ENCODE measurements at regions not wholly inside any gene's neighbourhood (a gene's known extent, or its start where the extent isn't known, plus 50 kb on each side); places are given as distances from the start of the nearest gene placed in this dataset.

DNA sequence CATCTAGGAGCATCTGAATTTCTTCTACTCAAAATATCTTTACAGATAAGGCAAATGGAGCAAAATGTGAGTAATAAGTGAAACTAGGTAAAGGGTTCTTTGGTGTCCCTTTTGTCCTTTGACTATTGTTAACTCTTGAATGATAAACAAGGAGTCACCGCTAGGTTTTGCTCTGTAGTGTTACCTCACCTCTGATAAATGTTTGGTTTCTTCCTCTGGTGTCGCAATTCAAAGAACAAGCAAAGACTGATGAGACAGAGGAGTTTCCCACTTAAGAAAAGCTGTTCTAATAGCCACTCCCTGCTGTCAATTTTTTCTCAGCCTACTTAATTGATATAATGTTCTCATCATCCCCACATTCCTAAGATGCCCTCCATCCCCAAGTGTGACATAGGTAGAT, 925.9 kb downstream of the IGSF11 start:
- ChIA-PET POLR2A (no interaction called here), CTCF (no interaction called here)
- Histone ChIP-seq H3K27ac (ENCODE audit: low read depth in 2 of 2, low read length in 1 of 2) (no peak overlapping the region), H3K4me2 (no peak overlapping the region), H2AFZ (ENCODE audit: low read depth) (no peak overlapping the region), H3F3A (replicated peaks; ENCODE audit: insufficient read depth) (no peaks in the 10 kb centered on the region), H3K36me3 (replicated peaks in 1 of 2; ENCODE audit: control insufficient read depth in 1 of 2, insufficient read depth in 2 of 2, low read length in 1 of 2) (no peaks in the 10 kb centered on the region), H3K79me2 (ENCODE audit: insufficient read depth) (no peaks in the 10 kb centered on the region), H3K9ac (no peak overlapping the region), H3K9me2 (no peaks in the 10 kb centered on the region), H3K4me1 (ENCODE audit: control insufficient read depth in 1 of 2, insufficient read depth in 2 of 2, low read depth in 1 of 2, low read length in 1 of 2) (no peaks in the 10 kb centered on the region), H3K27me3 (ENCODE audit: insufficient read depth) (no peaks in the 10 kb centered on the region), H3K9me3 (no peaks in the 10 kb centered on the region), H4K20me1 (ENCODE audit: insufficient read depth) (no peaks in the 10 kb centered on the region), H3K4me3 (ENCODE audit: low read depth in 2 of 2, low read length in 1 of 2) (no peak overlapping the region)
- WGBS (ENCODE audit: low lambda C conversion rate): 62% methylated on average over 2 of the region's 2 CpGs
- DNase-seq: no peak
- TF ChIP-seq, protein P1, sequence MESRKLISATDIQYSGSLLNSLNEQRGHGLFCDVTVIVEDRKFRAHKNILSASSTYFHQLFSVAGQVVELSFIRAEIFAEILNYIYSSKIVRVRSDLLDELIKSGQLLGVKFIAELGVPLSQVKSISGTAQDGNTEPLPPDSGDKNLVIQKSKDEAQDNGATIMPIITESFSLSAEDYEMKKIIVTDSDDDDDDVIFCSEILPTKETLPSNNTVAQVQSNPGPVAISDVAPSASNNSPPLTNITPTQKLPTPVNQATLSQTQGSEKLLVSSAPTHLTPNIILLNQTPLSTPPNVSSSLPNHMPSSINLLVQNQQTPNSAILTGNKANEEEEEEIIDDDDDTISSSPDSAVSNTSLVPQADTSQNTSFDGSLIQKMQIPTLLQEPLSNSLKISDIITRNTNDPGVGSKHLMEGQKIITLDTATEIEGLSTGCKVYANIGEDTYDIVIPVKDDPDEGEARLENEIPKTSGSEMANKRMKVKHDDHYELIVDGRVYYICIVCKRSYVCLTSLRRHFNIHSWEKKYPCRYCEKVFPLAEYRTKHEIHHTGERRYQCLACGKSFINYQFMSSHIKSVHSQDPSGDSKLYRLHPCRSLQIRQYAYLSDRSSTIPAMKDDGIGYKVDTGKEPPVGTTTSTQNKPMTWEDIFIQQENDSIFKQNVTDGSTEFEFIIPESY (IDR thresholded peaks at IDR 0.05; ENCODE audit: borderline replicate concordance, low read depth): no peak
- TF ChIP-seq CHD2 (IDR thresholded peaks at IDR 0.05; ENCODE audit: low read length, partially characterized antibody): no peak
- no peak for TF ChIP-seq MEF2A (IDR thresholded peaks at IDR 0.05; ENCODE audit: borderline replicate concordance, low read depth)
- no peak for TF ChIP-seq NRF1 (IDR thresholded peaks at IDR 0.05; ENCODE audit: low read depth, low read length)
- TF ChIP-seq GATA2 (CRISPR knock-in tag; IDR thresholded peaks at IDR 0.05): no peak
- TF ChIP-seq IRF3 (IDR thresholded peaks at IDR 0.05; ENCODE audit: low read depth, low read length): no peak
- TF ChIP-seq FOXM1 (IDR thresholded peaks at IDR 0.05; ENCODE audit: low read depth): no peak
- no peak for TF ChIP-seq FOXJ3 (CRISPR knock-in tag; IDR thresholded peaks at IDR 0.05)
- no peak for TF ChIP-seq RAD21 (IDR thresholded peaks at IDR 0.05; ENCODE audit: low read length)
- no peak for TF ChIP-seq RFX5 (IDR thresholded peaks at IDR 0.05; ENCODE audit: low read length)
- no peak for TF ChIP-seq NFIC (IDR thresholded peaks at IDR 0.05; ENCODE audit: borderline replicate concordance)
- TF ChIP-seq EZH2phosphoT487 (IDR thresholded peaks at IDR 0.05; ENCODE audit: borderline replicate concordance, low read depth): no peak
- TF ChIP-seq, protein P2, sequence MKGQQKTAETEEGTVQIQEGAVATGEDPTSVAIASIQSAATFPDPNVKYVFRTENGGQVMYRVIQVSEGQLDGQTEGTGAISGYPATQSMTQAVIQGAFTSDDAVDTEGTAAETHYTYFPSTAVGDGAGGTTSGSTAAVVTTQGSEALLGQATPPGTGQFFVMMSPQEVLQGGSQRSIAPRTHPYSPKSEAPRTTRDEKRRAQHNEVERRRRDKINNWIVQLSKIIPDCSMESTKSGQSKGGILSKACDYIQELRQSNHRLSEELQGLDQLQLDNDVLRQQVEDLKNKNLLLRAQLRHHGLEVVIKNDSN (IDR thresholded peaks at IDR 0.05; ENCODE audit: borderline replicate concordance, low read depth): no peak
- no peak for TF ChIP-seq RXRA (IDR thresholded peaks at IDR 0.05; ENCODE audit: borderline replicate concordance, low read depth)

- no peaks in the 10 kb centered on the region for H3K27me3 ChIP-seq (ENCODE audit: insufficient read depth)
- ChIA-PET CTCF (no interaction called here), POLR2A (no interaction called here)
- 43% methylated on average over 6 of the region's 6 CpGs for WGBS (ENCODE audit: low lambda C conversion rate)
- no peaks in the 10 kb centered on the region for H3K9me2 ChIP-seq
- H3K27ac ChIP-seq (ENCODE audit: low read depth in 2 of 2, low read length in 1 of 2): no peak overlapping the region
- H3K36me3 ChIP-seq (replicated peaks in 1 of 2; ENCODE audit: control insufficient read depth in 1 of 2, insufficient read depth in 2 of 2, low read length in 1 of 2): no peaks in the 10 kb centered on the region
- no peaks in the 10 kb centered on the region for H3K9me3 ChIP-seq
- H3K4me2 ChIP-seq: no peak overlapping the region
- no peak overlapping the region for H2AFZ ChIP-seq (ENCODE audit: low read depth)
- no peak for DNase-seq
- H3K4me1 ChIP-seq (ENCODE audit: control insufficient read depth in 1 of 2, insufficient read depth in 2 of 2, low read depth in 1 of 2, low read length in 1 of 2): no peaks in the 10 kb centered on the region
- no peak overlapping the region for H3K9ac ChIP-seq
- no peak overlapping the region for H3K4me3 ChIP-seq (ENCODE audit: low read depth in 2 of 2, low read length in 1 of 2)
- H4K20me1 ChIP-seq (ENCODE audit: insufficient read depth): no peaks in the 10 kb centered on the region
- no peaks in the 10 kb centered on the region for H3K79me2 ChIP-seq (ENCODE audit: insufficient read depth)
- H3F3A ChIP-seq (replicated peaks; ENCODE audit: insufficient read depth): no peaks in the 10 kb centered on the region
- TF ChIP-seq NFIC (IDR thresholded peaks at IDR 0.05; ENCODE audit: borderline replicate concordance) (no peak), PBX3 (IDR thresholded peaks at IDR 0.05) (no peak), SMC3 (IDR thresholded peaks at IDR 0.05; ENCODE audit: low read depth, low read length) (no peak), GABPA (IDR thresholded peaks at IDR 0.05; ENCODE audit: low read depth) (no peak), ELF1 (IDR thresholded peaks at IDR 0.05) (no peak)
- TF ChIP-seq, protein P3, sequence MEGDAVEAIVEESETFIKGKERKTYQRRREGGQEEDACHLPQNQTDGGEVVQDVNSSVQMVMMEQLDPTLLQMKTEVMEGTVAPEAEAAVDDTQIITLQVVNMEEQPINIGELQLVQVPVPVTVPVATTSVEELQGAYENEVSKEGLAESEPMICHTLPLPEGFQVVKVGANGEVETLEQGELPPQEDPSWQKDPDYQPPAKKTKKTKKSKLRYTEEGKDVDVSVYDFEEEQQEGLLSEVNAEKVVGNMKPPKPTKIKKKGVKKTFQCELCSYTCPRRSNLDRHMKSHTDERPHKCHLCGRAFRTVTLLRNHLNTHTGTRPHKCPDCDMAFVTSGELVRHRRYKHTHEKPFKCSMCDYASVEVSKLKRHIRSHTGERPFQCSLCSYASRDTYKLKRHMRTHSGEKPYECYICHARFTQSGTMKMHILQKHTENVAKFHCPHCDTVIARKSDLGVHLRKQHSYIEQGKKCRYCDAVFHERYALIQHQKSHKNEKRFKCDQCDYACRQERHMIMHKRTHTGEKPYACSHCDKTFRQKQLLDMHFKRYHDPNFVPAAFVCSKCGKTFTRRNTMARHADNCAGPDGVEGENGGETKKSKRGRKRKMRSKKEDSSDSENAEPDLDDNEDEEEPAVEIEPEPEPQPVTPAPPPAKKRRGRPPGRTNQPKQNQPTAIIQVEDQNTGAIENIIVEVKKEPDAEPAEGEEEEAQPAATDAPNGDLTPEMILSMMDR (IDR thresholded peaks at IDR 0.05): no peak
Observed at GRCh38 chr3:118110211-118110610, 924.4 kb downstream of the IGSF11 start.
